GM12874 (cell line): ENCODE measurements at regions not wholly inside any gene's neighbourhood (a gene's known extent, or its start where the extent isn't known, plus 50 kb on each side); places are given as distances from the start of the nearest gene placed in this dataset.

Experiments used
- CTCF ChIP-seq: IDR thresholded peaks from 2 replicates; pipeline ENCODE4 v1.5.1; 2011; ENCODE audit warnings: low read depth, mild to moderate bottlenecking, control low read depth, low read length, moderate library complexity; ENCODE audit not compliant: insufficient read depth

- TF ChIP-seq CTCF = no peak
Measured at GRCh38 chr6:21680611-21681010, 87.1 kb downstream of the SOX4 start.

- TF ChIP-seq CTCF = no peak
Measured at GRCh38 chr6:21690489-21690888, 96.9 kb downstream of the SOX4 start.

GRCh38 chr6:21691685-21692346 lies 98.3 kb downstream of the SOX4 start:
- TF ChIP-seq CTCF = no peak

GRCh38 chr6:21692721-21693120 lies 99.2 kb downstream of the SOX4 start:
- TF ChIP-seq CTCF = no peak

- no peak for TF ChIP-seq CTCF
Measured at GRCh38 chr6:21694168-21694567, 100.6 kb downstream of the SOX4 start.

- TF ChIP-seq CTCF = no peak
Measured at GRCh38 chr6:21707524-21708319, 114.2 kb downstream of the SOX4 start.

GRCh38 chr6:21708320-21708580 lies 114.7 kb downstream of the SOX4 start:
- no peak for TF ChIP-seq CTCF
